Bronchial epithelial cell (primary cell): ENCODE measurements at regions not wholly inside any gene's neighbourhood (a gene's known extent, or its start where the extent isn't known, plus 50 kb on each side); places are given as distances from the start of the nearest gene placed in this dataset.

Source experiments
- DNase-seq: peaks from one replicate; pipeline ENCODE4 v3.0.0-alpha.2; 2010; ENCODE audit warnings: low read depth
- FAIRE-seq: peaks from 2 replicates; lab custom pipeline; 2011; peaks lifted over from hg19 to GRCh38; lab: Jason Lieb, UNC
- H3K27me3 ChIP-seq: 2 replicates; pipeline ENCODE4 v1.5.1; 2011; ENCODE audit warnings: low read length; ENCODE audit not compliant: control insufficient read depth, insufficient read depth
- H3K36me3 ChIP-seq: 2 replicates; pipeline ENCODE4 v1.5.1; 2011; ENCODE audit warnings: low read length; ENCODE audit not compliant: control insufficient read depth, insufficient read depth
- H3K4me3 ChIP-seq: 2 replicates; pipeline ENCODE4 v1.5.1; 2011; ENCODE audit warnings: mild to moderate bottlenecking, low read depth, low read length, control low read depth
- TF ChIP-seq, protein P1 (sequence below): IDR thresholded peaks from 2 replicates; pipeline ENCODE4 v1.5.1; 2011; ENCODE audit warnings: mild to moderate bottlenecking, moderate library complexity, low read length, control low read depth, inconsistent platforms; ENCODE audit not compliant: insufficient read depth, severe bottlenecking

DNA sequence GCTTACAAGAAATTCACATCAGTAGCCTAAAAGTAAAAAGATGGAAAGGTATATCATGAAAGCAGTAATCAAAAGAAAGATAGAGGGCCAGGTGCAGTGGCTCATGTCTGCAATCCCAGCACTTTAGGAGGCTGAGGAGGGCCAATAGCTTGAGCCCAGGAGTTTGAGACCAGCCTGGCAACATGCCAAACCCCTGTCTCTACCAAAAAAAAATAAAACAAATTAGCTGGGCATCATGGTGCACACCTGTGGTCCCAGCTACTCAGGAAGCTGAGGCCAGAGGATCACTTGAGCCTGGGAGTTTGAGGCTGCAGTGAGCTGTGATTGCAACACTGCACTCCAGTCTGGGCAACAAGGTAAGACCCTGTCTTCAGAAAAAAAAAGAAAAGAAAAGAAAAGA lies 55.5 kb downstream of the GSPT2 start:
- no peaks in the 10 kb centered on the region for H3K27me3 ChIP-seq
- no peak for DNase-seq
- no peaks in the 10 kb centered on the region for H3K36me3 ChIP-seq
- no peak overlapping the region for H3K4me3 ChIP-seq
- TF ChIP-seq, protein P1, sequence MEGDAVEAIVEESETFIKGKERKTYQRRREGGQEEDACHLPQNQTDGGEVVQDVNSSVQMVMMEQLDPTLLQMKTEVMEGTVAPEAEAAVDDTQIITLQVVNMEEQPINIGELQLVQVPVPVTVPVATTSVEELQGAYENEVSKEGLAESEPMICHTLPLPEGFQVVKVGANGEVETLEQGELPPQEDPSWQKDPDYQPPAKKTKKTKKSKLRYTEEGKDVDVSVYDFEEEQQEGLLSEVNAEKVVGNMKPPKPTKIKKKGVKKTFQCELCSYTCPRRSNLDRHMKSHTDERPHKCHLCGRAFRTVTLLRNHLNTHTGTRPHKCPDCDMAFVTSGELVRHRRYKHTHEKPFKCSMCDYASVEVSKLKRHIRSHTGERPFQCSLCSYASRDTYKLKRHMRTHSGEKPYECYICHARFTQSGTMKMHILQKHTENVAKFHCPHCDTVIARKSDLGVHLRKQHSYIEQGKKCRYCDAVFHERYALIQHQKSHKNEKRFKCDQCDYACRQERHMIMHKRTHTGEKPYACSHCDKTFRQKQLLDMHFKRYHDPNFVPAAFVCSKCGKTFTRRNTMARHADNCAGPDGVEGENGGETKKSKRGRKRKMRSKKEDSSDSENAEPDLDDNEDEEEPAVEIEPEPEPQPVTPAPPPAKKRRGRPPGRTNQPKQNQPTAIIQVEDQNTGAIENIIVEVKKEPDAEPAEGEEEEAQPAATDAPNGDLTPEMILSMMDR, result no peak
- no peak for FAIRE-seq

DNA sequence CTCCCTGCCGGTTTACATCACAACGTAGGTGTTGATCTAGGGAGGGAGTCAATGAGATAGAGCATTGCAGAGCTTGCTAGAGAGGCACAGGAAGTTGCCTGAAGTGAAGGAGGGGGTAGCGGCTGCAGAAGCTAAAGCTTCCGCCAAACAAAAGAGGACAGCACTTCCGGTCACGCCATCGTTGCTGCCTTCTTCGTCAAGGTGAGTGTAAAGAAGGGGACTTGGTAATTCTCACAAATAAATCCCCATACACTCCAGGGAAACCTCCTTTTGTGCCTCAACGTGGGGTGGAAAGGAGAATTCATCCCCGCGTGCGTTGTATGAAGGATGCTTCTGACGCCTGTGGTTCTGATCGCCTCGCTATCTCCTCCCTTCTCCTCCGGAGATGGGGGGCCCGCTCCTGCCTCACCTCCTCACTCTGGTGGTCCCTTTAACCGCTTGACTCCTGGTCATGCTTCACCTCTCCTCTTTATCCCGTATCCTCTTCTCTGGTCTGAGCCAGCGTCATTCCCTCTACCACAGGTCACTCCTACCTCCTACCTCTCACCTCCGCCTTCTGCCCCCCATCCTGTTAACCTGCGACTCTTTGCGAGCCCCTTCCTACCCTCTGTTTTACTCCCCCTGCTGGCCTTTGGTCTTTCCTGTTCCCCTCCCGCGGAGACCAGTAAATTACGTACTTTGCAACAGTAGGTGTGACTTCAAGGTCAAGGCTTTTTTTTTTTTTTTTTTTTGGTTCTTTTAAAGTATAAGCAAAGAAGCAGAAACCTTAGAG lies 59.9 kb downstream of the GSPT2 start:
- DNase-seq (peak; percentile 50), FAIRE-seq (peak; percentile 82)
- Histone ChIP-seq H3K36me3 (no peaks in the 10 kb centered on the region), H3K27me3 (no peaks in the 10 kb centered on the region), H3K4me3 (peak overlapping the region; percentile 54)
- TF ChIP-seq, protein P1, result peak; percentile 33

DNA sequence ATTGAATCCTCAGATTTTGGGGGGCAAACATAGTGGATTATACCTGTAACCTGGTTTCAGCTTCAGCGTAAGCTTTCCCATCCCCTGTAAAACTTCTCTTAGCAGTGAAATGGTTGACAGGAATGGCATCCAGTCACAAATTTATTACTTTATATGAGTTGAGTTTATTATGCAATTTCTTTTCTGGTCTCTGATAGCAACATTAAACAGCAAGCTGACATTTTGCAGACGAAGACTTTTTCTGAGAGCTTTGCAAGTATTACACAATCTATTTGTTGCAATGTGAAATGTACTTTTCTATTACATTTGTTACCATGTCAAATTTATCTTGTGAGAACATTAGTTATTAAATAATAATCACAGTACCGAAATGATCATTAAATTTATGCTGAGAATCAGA lies 60.6 kb downstream of the GSPT2 start:
- Histone ChIP-seq H3K36me3 (no peaks in the 10 kb centered on the region), H3K27me3 (no peaks in the 10 kb centered on the region), H3K4me3 (peak overlapping the region; percentile 54)
- FAIRE-seq, result no peak
- no peak for DNase-seq
- TF ChIP-seq, protein P1, result no peak

DNA sequence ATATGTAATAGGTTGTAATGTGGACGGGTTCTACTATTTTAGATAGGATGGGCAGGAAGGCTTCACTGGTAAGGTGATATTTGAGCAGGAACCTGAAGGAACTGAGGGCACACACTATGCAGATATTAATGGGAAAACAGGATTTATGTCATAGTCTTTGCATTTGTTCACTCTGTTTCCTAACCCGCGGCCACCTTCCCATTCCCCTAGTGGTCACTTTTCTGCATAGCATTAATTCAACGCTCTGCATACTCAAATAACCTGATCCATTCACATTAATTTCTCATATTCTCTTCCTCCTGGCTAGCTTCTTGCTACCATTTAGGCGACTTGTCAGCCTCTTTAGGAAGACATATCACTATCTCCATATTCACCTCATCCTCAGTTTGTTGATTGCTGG lies 61.5 kb downstream of the GSPT2 start:
- H3K4me3 ChIP-seq, result no peak overlapping the region
- TF ChIP-seq, protein P1, result no peak
- FAIRE-seq, result no peak
- DNase-seq, result no peak
- H3K36me3 ChIP-seq, result no peaks in the 10 kb centered on the region
- H3K27me3 ChIP-seq, result no peaks in the 10 kb centered on the region

DNA sequence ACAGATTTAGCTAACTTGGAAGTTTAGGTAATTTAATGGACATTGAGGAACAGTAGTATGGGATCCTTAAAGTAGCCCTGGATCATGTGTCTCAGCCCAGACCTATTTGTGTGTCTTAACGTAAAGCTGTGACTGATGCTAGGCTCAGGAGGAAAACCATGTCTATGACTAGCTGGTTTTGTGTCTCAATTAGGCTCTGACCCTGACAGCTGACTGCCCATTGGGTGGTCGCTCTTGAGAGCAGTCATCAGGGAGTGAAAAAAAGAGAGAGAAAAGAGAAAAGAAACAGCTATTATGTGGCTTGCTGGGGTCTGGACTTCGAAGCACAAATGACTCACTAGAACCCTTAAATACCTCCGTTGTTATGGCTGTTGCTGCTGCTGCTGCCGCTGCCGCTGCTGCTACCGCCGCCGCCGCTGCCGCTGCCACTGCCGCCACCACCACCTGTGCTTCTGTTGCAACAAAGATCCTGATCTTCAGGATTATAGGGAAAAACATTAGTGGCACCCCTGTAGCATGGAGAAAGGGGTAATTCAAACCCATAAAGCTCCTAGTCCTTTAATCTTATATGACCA lies 70.7 kb downstream of the GSPT2 start:
- Histone ChIP-seq H3K36me3 (no peaks in the 10 kb centered on the region), H3K27me3 (no peaks in the 10 kb centered on the region), H3K4me3 (no peak overlapping the region)
- FAIRE-seq (no peak), DNase-seq (no peak)
- TF ChIP-seq, protein P1, result no peak
